IMR-90 (cell line): ENCODE measurements at regions not wholly inside any gene's neighbourhood (a gene's known extent, or its start where the extent isn't known, plus 50 kb on each side); places are given as distances from the start of the nearest gene placed in this dataset.

Source experiments
- ATAC-seq: fragments of 200-7000 bp; cut with Tn5 transposase; 2 replicates; pipeline ENCODE4 v1.9.1; 2020; ENCODE audit warnings: low read depth, mild to moderate bottlenecking, moderate library complexity
- BruUV-seq: library from RNA; stranded (reverse); fragments of 400-500 nt; replicated peaks from 2 replicates; lab custom pipeline; 2021; lab: Mats Ljungman, UMichigan
- CTCF ChIA-PET: fragments of 300-600 bp; formaldehyde crosslinking; extraction: SDS; loops from one replicate; lab custom pipeline; 2021; ENCODE audit warnings: antibody characterized with exemption; lab: Yijun Ruan, JAX
- POLR2A ChIA-PET: fragments of 300-600 bp; sonication (Branson Sonifier 250); formaldehyde crosslinking; loops from one replicate; lab custom pipeline; 2022; ENCODE audit warnings: antibody characterized with exemption; ENCODE audit not compliant: unreplicated experiment; lab: Charles Lee
- DNase-seq: peaks from one replicate; pipeline ENCODE4 v3.0.0; 2013
- H2AFZ ChIP-seq: replicated peaks from 2 replicates; pipeline ENCODE3; 2013; ENCODE audit warnings: low read length, mild to moderate bottlenecking; ENCODE audit not compliant: poor library complexity
- H2AK5ac ChIP-seq: 2 replicates; pipeline ENCODE4 v1.6.1; 2013; ENCODE audit warnings: low read depth, low read length, inconsistent platforms
- H2AK9ac ChIP-seq: replicated peaks from 2 replicates; pipeline ENCODE3; 2013; ENCODE audit warnings: mild to moderate bottlenecking, low read depth, low read length, moderate library complexity; ENCODE audit not compliant: poor library complexity
- H2BK120ac ChIP-seq: 2 replicates; pipeline ENCODE4 v1.6.1; 2013; ENCODE audit warnings: low read depth, low read length, inconsistent platforms
- H2BK15ac ChIP-seq: 3 replicates; pipeline ENCODE4 v1.6.1; 2013; ENCODE audit warnings: low read depth, low read length, inconsistent platforms
- H2BK20ac ChIP-seq: 2 replicates; pipeline ENCODE4 v1.6.1; 2013; ENCODE audit warnings: low read depth, mild to moderate bottlenecking, inconsistent platforms, low read length, moderate library complexity
- H2BK5ac ChIP-seq: 2 replicates; pipeline ENCODE4 v1.6.1; 2013; ENCODE audit warnings: mild to moderate bottlenecking, low read depth, low read length, inconsistent platforms; ENCODE audit not compliant: poor library complexity, severe bottlenecking
- H3K14ac ChIP-seq: replicated peaks from 2 replicates; pipeline ENCODE4 v1.6.1; 2013; ENCODE audit warnings: low read depth, low read length, inconsistent platforms
- H3K18ac ChIP-seq: 2 replicates; pipeline ENCODE4 v1.6.1; 2013; ENCODE audit warnings: low read depth, low read length, control low read depth
- H3K23ac ChIP-seq: 2 replicates; pipeline ENCODE4 v1.6.1; 2013; ENCODE audit warnings: low read depth, low read length, inconsistent platforms
- H3K27ac ChIP-seq: 2 replicates; pipeline ENCODE4 v1.5.1; 2013; ENCODE audit warnings: mild to moderate bottlenecking, control low read depth, low read length; ENCODE audit not compliant: insufficient read depth
- H3K27me3 ChIP-seq: 2 replicates; pipeline ENCODE4 v1.6.1; 2013; ENCODE audit warnings: low read length; ENCODE audit not compliant: control insufficient read depth, insufficient read depth
- H3K36me3 ChIP-seq: 2 replicates; pipeline ENCODE4 v1.6.1; 2013; ENCODE audit warnings: low read length, mixed read lengths; ENCODE audit not compliant: control insufficient read depth, insufficient read depth
- H3K4ac ChIP-seq: 2 replicates; pipeline ENCODE4 v1.6.1; 2013; ENCODE audit warnings: low read depth, low read length, inconsistent platforms
- H3K4me1 ChIP-seq: 2 replicates; pipeline ENCODE4 v1.6.1; 2013; ENCODE audit warnings: low read length, mixed read lengths; ENCODE audit not compliant: control insufficient read depth, insufficient read depth
- H3K4me2 ChIP-seq: 2 replicates; pipeline ENCODE4 v1.6.1; 2013; ENCODE audit warnings: low read depth, mild to moderate bottlenecking, control low read depth, low read length, moderate library complexity
- H3K4me3 ChIP-seq: 2 replicates; pipeline ENCODE4 v1.5.1; 2013; ENCODE audit warnings: low read depth, mild to moderate bottlenecking, control low read depth, low read length, moderate library complexity; ENCODE audit not compliant: insufficient read depth
- H3K56ac ChIP-seq: 2 replicates; pipeline ENCODE4 v1.6.1; 2013; ENCODE audit warnings: low read length, inconsistent platforms; ENCODE audit not compliant: insufficient read depth; ENCODE audit errors: extremely low read depth
- H3K79me1 ChIP-seq, 2 experiments: 2 replicates each; pipeline ENCODE4 v1.6.1; 2013; ENCODE audit warnings: low read length in 2 of 2, inconsistent platforms in 1 of 2, low read depth in 1 of 2
- H3K9ac ChIP-seq: 2 replicates; pipeline ENCODE4 v1.6.1; 2013; ENCODE audit warnings: low read depth, low read length, control low read depth
- H3K9me1 ChIP-seq: 2 replicates; pipeline ENCODE4 v1.6.1; 2013; ENCODE audit warnings: low read length, inconsistent platforms; ENCODE audit not compliant: insufficient read depth
- H3K9me3 ChIP-seq: 2 replicates; pipeline ENCODE4 v1.6.1; 2013; ENCODE audit warnings: low read length; ENCODE audit not compliant: control insufficient read depth, insufficient read depth
- H4K20me1 ChIP-seq: 2 replicates; pipeline ENCODE4 v1.6.1; 2013; ENCODE audit warnings: low read length, inconsistent platforms; ENCODE audit not compliant: insufficient read depth
- H4K5ac ChIP-seq: 2 replicates; pipeline ENCODE4 v1.6.1; 2013; ENCODE audit warnings: mild to moderate bottlenecking, low read depth, low read length, control low read depth
- H4K8ac ChIP-seq, 2 experiments: 2 replicates each; pipeline ENCODE4 v1.6.1; 2013; ENCODE audit warnings: low read depth in 2 of 2, low read length in 2 of 2, control low read depth in 1 of 2, inconsistent platforms in 1 of 2
- H4K91ac ChIP-seq: 2 replicates; pipeline ENCODE4 v1.6.1; 2013; ENCODE audit warnings: low read depth, low read length, inconsistent platforms; ENCODE audit not compliant: insufficient read depth
- BHLHE40 ChIP-seq: fragments of 150-350 bp; IDR thresholded peaks from 2 replicates; pipeline ENCODE4 v1.6.1; 2016; ENCODE audit warnings: mild to moderate bottlenecking, low read depth, low read length
- CEBPB ChIP-seq: IDR thresholded peaks from 2 replicates; pipeline ENCODE4 v1.6.1; 2012; ENCODE audit warnings: low read depth, low read length, improper control_type of control experiment
- CHD1 ChIP-seq: IDR thresholded peaks from 2 replicates; pipeline ENCODE4 v1.6.1; 2012; ENCODE audit warnings: low read depth, low read length, improper control_type of control experiment
- CTCF ChIP-seq: conservative IDR thresholded peaks from 2 replicates; pipeline ENCODE4 v1.5.1; 2012; ENCODE audit warnings: mild to moderate bottlenecking, low read depth, low read length, improper control_type of control experiment
- FOS ChIP-seq: fragments of 150-350 bp; IDR thresholded peaks from 2 replicates; pipeline ENCODE4 v1.6.1; 2016; ENCODE audit warnings: low read depth, low read length
- MAFK ChIP-seq: IDR thresholded peaks from 2 replicates; pipeline ENCODE4 v1.6.1; 2012; ENCODE audit warnings: low read depth, low read length, improper control_type of control experiment
- MAZ ChIP-seq: IDR thresholded peaks from 2 replicates; pipeline ENCODE4 v1.6.1; 2012; ENCODE audit warnings: low read depth, mild to moderate bottlenecking, low read length, improper control_type of control experiment, moderate library complexity, borderline replicate concordance
- MXI1 ChIP-seq: IDR thresholded peaks from 2 replicates; pipeline ENCODE4 v1.6.1; 2012; ENCODE audit warnings: low read depth, mild to moderate bottlenecking, low read length, moderate library complexity, borderline replicate concordance
- NFE2L2 ChIP-seq: fragments of 150-350 bp; IDR thresholded peaks from 2 replicates; pipeline ENCODE4 v1.6.1; 2016; ENCODE audit warnings: low read depth, mild to moderate bottlenecking, low read length
- POLR2A ChIP-seq: IDR thresholded peaks from 2 replicates; pipeline ENCODE4 v1.6.1; 2012; ENCODE audit warnings: mild to moderate bottlenecking, low read depth, low read length
- RAD21 ChIP-seq: IDR thresholded peaks from 2 replicates; pipeline ENCODE4 v1.6.1; 2012; ENCODE audit warnings: low read length, improper control_type of control experiment
- RCOR1 ChIP-seq: IDR thresholded peaks from 2 replicates; pipeline ENCODE4 v1.6.1; 2012; ENCODE audit warnings: mild to moderate bottlenecking, low read length, improper control_type of control experiment; ENCODE audit not compliant: insufficient replicate concordance
- RFX5 ChIP-seq: IDR thresholded peaks from 2 replicates; pipeline ENCODE4 v1.8.0; 2012; ENCODE audit warnings: low read depth, mild to moderate bottlenecking, low read length, moderate library complexity
- SMC3 ChIP-seq: fragments of 150-350 bp; IDR thresholded peaks from 2 replicates; pipeline ENCODE4 v1.6.1; 2016; ENCODE audit warnings: low read depth, mild to moderate bottlenecking, antibody characterized with exemption, low read length, moderate library complexity
- WGBS, 2 experiments: methylation state at CpG; one replicate each; pipeline versions ENCODE4 v1.1.5 to v1.1.7; 2013; ENCODE audit warnings: missing lambda C conversion rate in 2 of 2; ENCODE audit not compliant: insufficient read length in 1 of 2; ENCODE audit errors: extremely low coverage in 2 of 2; 5-methylcytosine and 5-hydroxymethylcytosine counted together
- dilution Hi-C: fragments of 300-500 bp; cut with HindIII; formaldehyde crosslinking; loops from one replicate; pipeline ENCODE4 v1.14.3; 2018; ENCODE audit warnings: low sequenced_read_pairs; ENCODE audit not compliant: unreplicated experiment
- in situ Hi-C: fragments of 300-500 bp; cut with MboI; formaldehyde crosslinking; loops from 3 replicates; pipeline ENCODE4 v1.14.3; 2019; ENCODE audit warnings: low sequenced_read_pairs, inconsistent platforms, mixed read lengths
- intact Hi-C: fragments of 100-400 bp; cut with micrococcal nuclease; formaldehyde crosslinking; loops from 2 replicates; pipeline ENCODE4 v1.10.0; 2022
- TF ChIP-seq, protein P1 (sequence below): fragments of 150-350 bp; IDR thresholded peaks from 2 replicates; pipeline ENCODE4 v1.6.1; 2016; ENCODE audit warnings: low read depth, mild to moderate bottlenecking, low read length, moderate library complexity, borderline replicate concordance
- TF ChIP-seq, protein P2 (sequence below): fragments of 150-350 bp; IDR thresholded peaks from 2 replicates; pipeline ENCODE4 v1.6.1; 2017; ENCODE audit warnings: mild to moderate bottlenecking, antibody characterized with exemption, low read length, low read depth

DNA sequence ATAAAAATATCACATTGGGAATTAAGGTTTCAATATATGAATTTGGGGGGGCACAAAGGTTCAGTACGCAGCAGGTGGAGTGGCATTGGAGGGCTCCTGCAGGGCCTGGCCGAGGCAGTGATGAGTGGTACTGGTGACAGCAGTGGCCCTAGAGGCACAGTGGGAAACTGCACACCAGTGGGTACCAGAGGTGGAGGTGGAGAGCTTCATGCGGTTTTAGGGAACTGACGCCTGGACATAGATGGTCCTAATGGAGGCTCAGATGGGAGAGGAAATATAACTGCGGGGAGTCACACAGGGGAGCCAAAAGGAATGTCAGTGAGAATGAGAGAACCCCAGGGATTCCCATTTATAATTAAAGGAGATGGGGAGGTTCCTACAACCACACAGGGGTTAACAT is 156.2 kb downstream of the COG6 start:
- in situ Hi-C loops: no loop called here
- Histone ChIP-seq H3K27me3 (no peaks in the 10 kb centered on the region; the same call in 1 of the 2 replicates), H3K23ac (no peak overlapping the region), H3K4me3 (no peak overlapping the region), H4K5ac (no peak overlapping the region), H2AFZ (no peak overlapping the region), H3K9ac (no peak overlapping the region), H3K9me3 (no peaks in the 10 kb centered on the region), H4K8ac (no peak overlapping the region), H3K18ac (no peak overlapping the region), H3K4ac (no peak overlapping the region), H3K27ac (no peak overlapping the region), H3K79me1 (no peaks in the 10 kb centered on the region), H2AK9ac (no peak overlapping the region), H4K91ac (no peak overlapping the region), H2BK120ac (no peak overlapping the region), H3K36me3 (no peaks in the 10 kb centered on the region), H3K56ac (no peak overlapping the region), H3K4me2 (no peak overlapping the region), H3K9me1 (no peaks in the 10 kb centered on the region), H4K20me1 (no peaks in the 10 kb centered on the region), H2BK5ac (no peak overlapping the region), H2AK5ac (no peak overlapping the region), H3K14ac (no peak overlapping the region), H2BK15ac (no peak overlapping the region), H2BK20ac (no peak overlapping the region), H3K4me1 (no peaks in the 10 kb centered on the region)
- ChIA-PET CTCF (no interaction called here), POLR2A (interaction anchor here (0.6 kb wide), 1 partner anchor 1086 kb away, joined by 4 read pairs; no protein-coding TSS in a partner anchor)
- WGBS, 2 experiments: 73% methylated on average over 2 of the region's 5 CpGs; no CpG with 5 or more reads in 1 of the 2 experiments
- TF ChIP-seq, protein P1, sequence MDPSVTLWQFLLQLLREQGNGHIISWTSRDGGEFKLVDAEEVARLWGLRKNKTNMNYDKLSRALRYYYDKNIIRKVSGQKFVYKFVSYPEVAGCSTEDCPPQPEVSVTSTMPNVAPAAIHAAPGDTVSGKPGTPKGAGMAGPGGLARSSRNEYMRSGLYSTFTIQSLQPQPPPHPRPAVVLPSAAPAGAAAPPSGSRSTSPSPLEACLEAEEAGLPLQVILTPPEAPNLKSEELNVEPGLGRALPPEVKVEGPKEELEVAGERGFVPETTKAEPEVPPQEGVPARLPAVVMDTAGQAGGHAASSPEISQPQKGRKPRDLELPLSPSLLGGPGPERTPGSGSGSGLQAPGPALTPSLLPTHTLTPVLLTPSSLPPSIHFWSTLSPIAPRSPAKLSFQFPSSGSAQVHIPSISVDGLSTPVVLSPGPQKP: no peak
- TF ChIP-seq MAZ (no peak), MXI1 (no peak), RFX5 (no peak), RCOR1 (no peak), SMC3 (no peak), FOS (no peak), NFE2L2 (no peak), POLR2A (no peak), CHD1 (no peak), RAD21 (no peak), MAFK (no peak), CEBPB (no peak), BHLHE40 (no peak), CTCF (no peak)
- TF ChIP-seq, protein P2, sequence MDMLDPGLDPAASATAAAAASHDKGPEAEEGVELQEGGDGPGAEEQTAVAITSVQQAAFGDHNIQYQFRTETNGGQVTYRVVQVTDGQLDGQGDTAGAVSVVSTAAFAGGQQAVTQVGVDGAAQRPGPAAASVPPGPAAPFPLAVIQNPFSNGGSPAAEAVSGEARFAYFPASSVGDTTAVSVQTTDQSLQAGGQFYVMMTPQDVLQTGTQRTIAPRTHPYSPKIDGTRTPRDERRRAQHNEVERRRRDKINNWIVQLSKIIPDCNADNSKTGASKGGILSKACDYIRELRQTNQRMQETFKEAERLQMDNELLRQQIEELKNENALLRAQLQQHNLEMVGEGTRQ: no peak
- intact Hi-C loops: no loop called here
- DNase-seq (no peak), ATAC-seq (no peak)
- dilution Hi-C loops: no loop called here
- no TSS peak for BruUV-seq
